ENCODE measurements at regions not wholly inside any gene's neighbourhood (a gene's known extent, or its start where the extent isn't known, plus 50 kb on each side); places are given as distances from the start of the nearest gene placed in this dataset.

- Histone ChIP-seq H3K36me3 (ENCODE audit: control insufficient read depth, insufficient read depth, low read length) (no peaks in the 10 kb centered on the region), H3K27me3 (ENCODE audit: control insufficient read depth, insufficient read depth, low read length, poor library complexity, severe bottlenecking) (no peaks in the 10 kb centered on the region), H3K4me3 (ENCODE audit: insufficient read depth, low read depth, low read length) (no peak overlapping the region), H3K9me3 (ENCODE audit: control insufficient read depth, low read length) (no peaks in the 10 kb centered on the region), H3K27ac (ENCODE audit: insufficient read depth, low read depth, low read length, poor library complexity, severe bottlenecking) (no peak overlapping the region), H3K4me1 (ENCODE audit: control insufficient read depth, insufficient read depth, low read length) (no peaks in the 10 kb centered on the region)
- 89 to 100% methylated on average over 1 of the region's 1 CpG for WGBS, 2 experiments
These were observed 1657.4 kb upstream of the IGFBP7 start for GRCh38 chr4:58767598-58767997.

GRCh38 chr4:58766763-58767162 lies 1656.6 kb upstream of the IGFBP7 start:
- H3K36me3 ChIP-seq (ENCODE audit: control insufficient read depth, insufficient read depth, low read length): no peaks in the 10 kb centered on the region
- H3K4me1 ChIP-seq (ENCODE audit: control insufficient read depth, insufficient read depth, low read length): no peaks in the 10 kb centered on the region
- no peak overlapping the region for H3K4me3 ChIP-seq (ENCODE audit: insufficient read depth, low read depth, low read length)
- H3K27ac ChIP-seq (ENCODE audit: insufficient read depth, low read depth, low read length, poor library complexity, severe bottlenecking): no peak overlapping the region
- WGBS, 2 experiments: 83% methylated on average over 1 of the region's 2 CpGs
- H3K27me3 ChIP-seq (ENCODE audit: control insufficient read depth, insufficient read depth, low read length, poor library complexity, severe bottlenecking): no peaks in the 10 kb centered on the region
- no peaks in the 10 kb centered on the region for H3K9me3 ChIP-seq (ENCODE audit: control insufficient read depth, low read length)

- Histone ChIP-seq H3K9me3 (ENCODE audit: control insufficient read depth, low read length) (no peaks in the 10 kb centered on the region), H3K4me3 (ENCODE audit: insufficient read depth, low read depth, low read length) (no peak overlapping the region), H3K27ac (ENCODE audit: insufficient read depth, low read depth, low read length, poor library complexity, severe bottlenecking) (no peak overlapping the region), H3K36me3 (ENCODE audit: control insufficient read depth, insufficient read depth, low read length) (no peaks in the 10 kb centered on the region), H3K4me1 (ENCODE audit: control insufficient read depth, insufficient read depth, low read length) (no peaks in the 10 kb centered on the region), H3K27me3 (ENCODE audit: control insufficient read depth, insufficient read depth, low read length, poor library complexity, severe bottlenecking) (no peaks in the 10 kb centered on the region)
- WGBS, 2 experiments: 94 to 96% methylated on average over 2 of the region's 2 CpGs
These were observed 1651.4 kb upstream of the IGFBP7 start for GRCh38 chr4:58761563-58761962.

GRCh38 chr4:58760737-58761136 lies 1650.6 kb upstream of the IGFBP7 start:
- no peaks in the 10 kb centered on the region for H3K9me3 ChIP-seq (ENCODE audit: control insufficient read depth, low read length)
- H3K27me3 ChIP-seq (ENCODE audit: control insufficient read depth, insufficient read depth, low read length, poor library complexity, severe bottlenecking): no peaks in the 10 kb centered on the region
- H3K36me3 ChIP-seq (ENCODE audit: control insufficient read depth, insufficient read depth, low read length): no peaks in the 10 kb centered on the region
- H3K4me1 ChIP-seq (ENCODE audit: control insufficient read depth, insufficient read depth, low read length): no peaks in the 10 kb centered on the region
- no peak overlapping the region for H3K4me3 ChIP-seq (ENCODE audit: insufficient read depth, low read depth, low read length)
- H3K27ac ChIP-seq (ENCODE audit: insufficient read depth, low read depth, low read length, poor library complexity, severe bottlenecking): no peak overlapping the region

GRCh38 chr4:58760100-58760499 lies 1649.9 kb upstream of the IGFBP7 start:
- no peaks in the 10 kb centered on the region for H3K9me3 ChIP-seq (ENCODE audit: control insufficient read depth, low read length)
- no peaks in the 10 kb centered on the region for H3K4me1 ChIP-seq (ENCODE audit: control insufficient read depth, insufficient read depth, low read length)
- no peak overlapping the region for H3K4me3 ChIP-seq (ENCODE audit: insufficient read depth, low read depth, low read length)
- H3K27ac ChIP-seq (ENCODE audit: insufficient read depth, low read depth, low read length, poor library complexity, severe bottlenecking): no peak overlapping the region
- H3K36me3 ChIP-seq (ENCODE audit: control insufficient read depth, insufficient read depth, low read length): no peaks in the 10 kb centered on the region
- 100% methylated on average over 1 of the region's 1 CpG; no CpG with 5 or more reads in 1 of the 2 experiments for WGBS, 2 experiments
- H3K27me3 ChIP-seq (ENCODE audit: control insufficient read depth, insufficient read depth, low read length, poor library complexity, severe bottlenecking): no peaks in the 10 kb centered on the region

- no peaks in the 10 kb centered on the region for H3K36me3 ChIP-seq (ENCODE audit: control insufficient read depth, insufficient read depth, low read length)
- no peak overlapping the region for H3K4me3 ChIP-seq (ENCODE audit: insufficient read depth, low read depth, low read length)
- H3K27ac ChIP-seq (ENCODE audit: insufficient read depth, low read depth, low read length, poor library complexity, severe bottlenecking): no peak overlapping the region
- H3K27me3 ChIP-seq (ENCODE audit: control insufficient read depth, insufficient read depth, low read length, poor library complexity, severe bottlenecking): no peaks in the 10 kb centered on the region
- H3K9me3 ChIP-seq (ENCODE audit: control insufficient read depth, low read length): no peaks in the 10 kb centered on the region
- no peaks in the 10 kb centered on the region for H3K4me1 ChIP-seq (ENCODE audit: control insufficient read depth, insufficient read depth, low read length)
- 89 to 92% methylated on average over 8 of the region's 8 CpGs for WGBS, 2 experiments
These were observed 1639.0 kb upstream of the IGFBP7 start for GRCh38 chr4:58749206-58749605.

- no peak overlapping the region for H3K27ac ChIP-seq (ENCODE audit: insufficient read depth, low read depth, low read length, poor library complexity, severe bottlenecking)
These were observed 1630.7 kb upstream of the IGFBP7 start for GRCh38 chr4:58740897-58741296.

GRCh38 chr4:58739275-58739674 lies 1629.1 kb upstream of the IGFBP7 start:
- no peaks in the 10 kb centered on the region for H3K4me1 ChIP-seq (ENCODE audit: control insufficient read depth, insufficient read depth, low read length)
- no peak overlapping the region for H3K27ac ChIP-seq (ENCODE audit: insufficient read depth, low read depth, low read length, poor library complexity, severe bottlenecking)
- WGBS, 2 experiments: no CpG with 5 or more reads among the region's 1 CpG
- no peaks in the 10 kb centered on the region for H3K27me3 ChIP-seq (ENCODE audit: control insufficient read depth, insufficient read depth, low read length, poor library complexity, severe bottlenecking)
- no peaks in the 10 kb centered on the region for H3K36me3 ChIP-seq (ENCODE audit: control insufficient read depth, insufficient read depth, low read length)
- no peaks in the 10 kb centered on the region for H3K9me3 ChIP-seq (ENCODE audit: control insufficient read depth, low read length)
- no peak overlapping the region for H3K4me3 ChIP-seq (ENCODE audit: insufficient read depth, low read depth, low read length)

More at GRCh38 chr4:58740897-58741296, 1630.7 kb upstream of the IGFBP7 start:
- no peaks in the 10 kb centered on the region for H3K36me3 ChIP-seq (ENCODE audit: control insufficient read depth, insufficient read depth, low read length)
- H3K4me3 ChIP-seq (ENCODE audit: insufficient read depth, low read depth, low read length): no peak overlapping the region
- H3K4me1 ChIP-seq (ENCODE audit: control insufficient read depth, insufficient read depth, low read length): no peaks in the 10 kb centered on the region
- no peaks in the 10 kb centered on the region for H3K27me3 ChIP-seq (ENCODE audit: control insufficient read depth, insufficient read depth, low read length, poor library complexity, severe bottlenecking)
- H3K9me3 ChIP-seq (ENCODE audit: control insufficient read depth, low read length): no peaks in the 10 kb centered on the region

- Histone ChIP-seq H3K4me3 (ENCODE audit: insufficient read depth, low read depth, low read length) (no peak overlapping the region), H3K27ac (ENCODE audit: insufficient read depth, low read depth, low read length, poor library complexity, severe bottlenecking) (no peak overlapping the region)
These were observed 1628.2 kb upstream of the IGFBP7 start for GRCh38 chr4:58738375-58738774.

GRCh38 chr4:58734030-58734674 lies 1624.0 kb upstream of the IGFBP7 start:
- H3K27me3 ChIP-seq (ENCODE audit: control insufficient read depth, insufficient read depth, low read length, poor library complexity, severe bottlenecking): no peaks in the 10 kb centered on the region
- no peak overlapping the region for H3K27ac ChIP-seq (ENCODE audit: insufficient read depth, low read depth, low read length, poor library complexity, severe bottlenecking)
- 88 to 89% methylated on average over 1 of the region's 1 CpG for WGBS, 2 experiments
- H3K4me1 ChIP-seq (ENCODE audit: control insufficient read depth, insufficient read depth, low read length): no peaks in the 10 kb centered on the region
- H3K4me3 ChIP-seq (ENCODE audit: insufficient read depth, low read depth, low read length): no peak overlapping the region
- no peaks in the 10 kb centered on the region for H3K36me3 ChIP-seq (ENCODE audit: control insufficient read depth, insufficient read depth, low read length)
- no peaks in the 10 kb centered on the region for H3K9me3 ChIP-seq (ENCODE audit: control insufficient read depth, low read length)

More at GRCh38 chr4:58738375-58738774, 1628.2 kb upstream of the IGFBP7 start:
- Histone ChIP-seq H3K27me3 (ENCODE audit: control insufficient read depth, insufficient read depth, low read length, poor library complexity, severe bottlenecking) (no peaks in the 10 kb centered on the region), H3K36me3 (ENCODE audit: control insufficient read depth, insufficient read depth, low read length) (no peaks in the 10 kb centered on the region), H3K9me3 (ENCODE audit: control insufficient read depth, low read length) (no peaks in the 10 kb centered on the region), H3K4me1 (ENCODE audit: control insufficient read depth, insufficient read depth, low read length) (no peaks in the 10 kb centered on the region)

- WGBS, 2 experiments: 100% methylated on average over 2 of the region's 2 CpGs
- Histone ChIP-seq H3K9me3 (ENCODE audit: control insufficient read depth, low read length) (no peaks in the 10 kb centered on the region), H3K4me1 (ENCODE audit: control insufficient read depth, insufficient read depth, low read length) (no peaks in the 10 kb centered on the region), H3K27me3 (ENCODE audit: control insufficient read depth, insufficient read depth, low read length, poor library complexity, severe bottlenecking) (no peaks in the 10 kb centered on the region), H3K4me3 (ENCODE audit: insufficient read depth, low read depth, low read length) (no peak overlapping the region), H3K36me3 (ENCODE audit: control insufficient read depth, insufficient read depth, low read length) (no peaks in the 10 kb centered on the region), H3K27ac (ENCODE audit: insufficient read depth, low read depth, low read length, poor library complexity, severe bottlenecking) (no peak overlapping the region)
These were observed 1622.8 kb upstream of the IGFBP7 start for GRCh38 chr4:58732973-58733372.

Measured in ectodermal cell (in vitro differentiated cells).